BJ (cell line): ENCODE measurements at regions not wholly inside any gene's neighbourhood (a gene's known extent, or its start where the extent isn't known, plus 50 kb on each side); places are given as distances from the start of the nearest gene placed in this dataset.

Source experiments
- CTCF ChIA-PET: fragments of 350-600 bp; formaldehyde crosslinking; extraction: SDS; loops from one replicate; lab custom pipeline; 2021; ENCODE audit warnings: antibody characterized with exemption, inconsistent platforms; lab: Yijun Ruan, JAX
- POLR2A ChIA-PET: fragments of 300-600 bp; sonication (Branson Sonifier 250); formaldehyde crosslinking; extraction: SDS; loops from one replicate; lab custom pipeline; 2021; ENCODE audit warnings: antibody characterized with exemption; lab: Charles Lee
- DNase-seq: peaks from one replicate; pipeline ENCODE4 v3.0.0-alpha.2; 2011; ENCODE audit warnings: low read depth
- H3K27me3 ChIP-seq: 2 replicates; pipeline ENCODE4 v1.6.0; 2011; ENCODE audit warnings: low read length; ENCODE audit not compliant: control insufficient read depth, insufficient read depth
- H3K36me3 ChIP-seq: 2 replicates; pipeline ENCODE4 v1.5.1; 2011; ENCODE audit warnings: low read length; ENCODE audit not compliant: control insufficient read depth, insufficient read depth
- H3K4me3 ChIP-seq: 2 replicates; pipeline ENCODE4 v1.5.1; 2011; ENCODE audit warnings: low read depth, mild to moderate bottlenecking, control low read depth, low read length
- TF ChIP-seq, protein P1 (sequence below): IDR thresholded peaks from 2 replicates; pipeline ENCODE4 v1.5.1; 2011; ENCODE audit warnings: low read depth, mild to moderate bottlenecking, control low read depth, inconsistent platforms, low read length, moderate library complexity; ENCODE audit not compliant: insufficient read depth

DNA sequence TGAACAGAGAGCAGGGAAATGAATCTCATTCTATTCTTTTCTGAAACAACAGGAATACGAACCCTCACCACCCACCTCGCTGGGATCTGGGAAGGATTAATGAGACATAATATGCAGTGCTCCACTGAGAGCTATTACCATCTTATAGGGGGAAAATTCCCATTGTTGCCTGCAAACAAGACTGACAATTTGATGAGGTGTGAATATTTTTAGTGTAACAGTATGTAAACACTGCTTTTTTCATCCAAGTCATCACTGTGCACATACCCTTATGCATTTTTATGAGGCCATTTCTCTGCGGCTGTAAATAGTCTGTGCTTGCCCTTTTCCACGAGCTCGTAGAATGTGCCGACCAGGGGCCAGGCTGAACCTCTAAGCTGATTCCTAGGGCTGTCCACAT, 285.6 kb upstream of the CPEB2 start:
- ChIA-PET POLR2A (no interaction called here), CTCF (interaction anchor here (1.9 kb wide), 1 partner anchor 1061 kb away, joined by 7 read pairs; no protein-coding TSS in a partner anchor)
- Histone ChIP-seq H3K4me3 (no peak overlapping the region), H3K36me3 (no peaks in the 10 kb centered on the region), H3K27me3 (no peaks in the 10 kb centered on the region)
- TF ChIP-seq, protein P1, sequence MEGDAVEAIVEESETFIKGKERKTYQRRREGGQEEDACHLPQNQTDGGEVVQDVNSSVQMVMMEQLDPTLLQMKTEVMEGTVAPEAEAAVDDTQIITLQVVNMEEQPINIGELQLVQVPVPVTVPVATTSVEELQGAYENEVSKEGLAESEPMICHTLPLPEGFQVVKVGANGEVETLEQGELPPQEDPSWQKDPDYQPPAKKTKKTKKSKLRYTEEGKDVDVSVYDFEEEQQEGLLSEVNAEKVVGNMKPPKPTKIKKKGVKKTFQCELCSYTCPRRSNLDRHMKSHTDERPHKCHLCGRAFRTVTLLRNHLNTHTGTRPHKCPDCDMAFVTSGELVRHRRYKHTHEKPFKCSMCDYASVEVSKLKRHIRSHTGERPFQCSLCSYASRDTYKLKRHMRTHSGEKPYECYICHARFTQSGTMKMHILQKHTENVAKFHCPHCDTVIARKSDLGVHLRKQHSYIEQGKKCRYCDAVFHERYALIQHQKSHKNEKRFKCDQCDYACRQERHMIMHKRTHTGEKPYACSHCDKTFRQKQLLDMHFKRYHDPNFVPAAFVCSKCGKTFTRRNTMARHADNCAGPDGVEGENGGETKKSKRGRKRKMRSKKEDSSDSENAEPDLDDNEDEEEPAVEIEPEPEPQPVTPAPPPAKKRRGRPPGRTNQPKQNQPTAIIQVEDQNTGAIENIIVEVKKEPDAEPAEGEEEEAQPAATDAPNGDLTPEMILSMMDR = no peak
- DNase-seq = no peak

DNA sequence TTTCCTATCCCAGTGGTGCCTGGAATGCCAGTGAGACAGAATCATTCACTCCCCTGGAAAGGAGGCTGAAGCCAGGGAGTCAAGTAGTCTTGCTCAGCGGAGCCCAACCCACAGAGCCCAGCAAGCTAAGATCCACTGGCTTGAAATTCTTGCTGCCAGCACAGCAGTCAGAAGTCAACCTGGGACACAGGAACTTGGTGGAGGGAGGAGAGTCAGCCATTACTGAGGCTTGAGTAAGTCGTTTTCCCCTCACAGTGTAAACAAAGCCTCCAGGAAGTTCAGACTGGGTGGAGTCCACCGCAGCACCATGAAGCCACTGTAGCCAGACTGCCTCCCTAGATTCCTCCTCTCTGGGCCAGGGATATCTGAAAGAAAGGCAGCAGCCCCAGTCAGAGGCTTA, 283.2 kb upstream of the CPEB2 start:
- Histone ChIP-seq H3K36me3 (no peaks in the 10 kb centered on the region), H3K27me3 (no peaks in the 10 kb centered on the region), H3K4me3 (no peak overlapping the region)
- TF ChIP-seq, protein P1 = no peak
- no peak for DNase-seq
- POLR2A ChIA-PET = no interaction called here
- CTCF ChIA-PET = no interaction called here

DNA sequence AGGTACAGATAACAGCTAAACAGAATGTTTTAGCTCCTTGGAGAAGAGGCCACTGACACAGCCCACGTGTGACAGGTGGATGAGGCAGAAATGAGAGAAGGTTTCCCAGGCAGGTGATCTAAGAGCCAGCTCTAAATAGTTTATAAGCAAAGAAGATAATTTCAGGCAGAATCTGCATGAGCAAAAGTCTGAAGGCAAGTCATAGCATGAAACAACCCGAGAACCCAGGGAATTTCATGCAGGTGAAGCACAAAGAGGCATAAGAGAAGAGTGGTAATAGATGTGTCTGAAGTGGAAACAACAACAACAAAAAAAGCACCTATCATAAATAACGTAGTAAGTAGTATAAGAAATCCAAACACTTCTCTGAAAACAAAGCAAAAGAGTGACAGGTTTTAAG, 275.8 kb upstream of the CPEB2 start:
- POLR2A ChIA-PET = no interaction called here

DNA sequence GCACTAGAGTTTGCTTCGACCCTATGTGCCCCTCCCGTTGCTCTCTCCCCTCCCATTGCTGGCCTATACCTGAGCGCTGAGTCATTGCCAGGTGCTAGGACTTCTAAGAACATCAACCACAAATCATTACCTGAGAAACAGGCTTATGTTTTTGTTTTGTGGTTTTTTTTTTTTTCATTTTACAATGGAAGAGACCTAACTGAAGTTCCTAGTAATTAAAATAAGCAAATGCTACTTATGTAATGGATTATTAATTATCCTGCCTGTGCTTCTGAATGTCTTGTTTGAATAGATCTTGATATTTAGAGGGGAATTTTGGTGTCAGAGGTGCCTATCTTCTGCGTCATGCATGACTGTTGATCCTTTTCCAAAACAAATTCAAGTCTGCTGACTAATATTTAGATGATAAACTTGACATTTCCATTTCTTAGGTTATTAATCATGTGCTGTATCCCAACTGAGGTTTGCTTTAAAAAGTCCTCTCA, 275.4 kb upstream of the CPEB2 start:
- H3K4me3 ChIP-seq = no peak overlapping the region
- POLR2A ChIA-PET = no interaction called here
- DNase-seq = no peak
- H3K36me3 ChIP-seq = no peaks in the 10 kb centered on the region
- no peaks in the 10 kb centered on the region for H3K27me3 ChIP-seq
- CTCF ChIA-PET = no interaction called here
- TF ChIP-seq, protein P1 = no peak

More for the DNA sequence above, 275.8 kb upstream of the CPEB2 start:
- Histone ChIP-seq H3K27me3 (no peaks in the 10 kb centered on the region), H3K4me3 (no peak overlapping the region), H3K36me3 (no peaks in the 10 kb centered on the region)
- DNase-seq = no peak
- CTCF ChIA-PET = no interaction called here
- TF ChIP-seq, protein P1 = no peak

DNA sequence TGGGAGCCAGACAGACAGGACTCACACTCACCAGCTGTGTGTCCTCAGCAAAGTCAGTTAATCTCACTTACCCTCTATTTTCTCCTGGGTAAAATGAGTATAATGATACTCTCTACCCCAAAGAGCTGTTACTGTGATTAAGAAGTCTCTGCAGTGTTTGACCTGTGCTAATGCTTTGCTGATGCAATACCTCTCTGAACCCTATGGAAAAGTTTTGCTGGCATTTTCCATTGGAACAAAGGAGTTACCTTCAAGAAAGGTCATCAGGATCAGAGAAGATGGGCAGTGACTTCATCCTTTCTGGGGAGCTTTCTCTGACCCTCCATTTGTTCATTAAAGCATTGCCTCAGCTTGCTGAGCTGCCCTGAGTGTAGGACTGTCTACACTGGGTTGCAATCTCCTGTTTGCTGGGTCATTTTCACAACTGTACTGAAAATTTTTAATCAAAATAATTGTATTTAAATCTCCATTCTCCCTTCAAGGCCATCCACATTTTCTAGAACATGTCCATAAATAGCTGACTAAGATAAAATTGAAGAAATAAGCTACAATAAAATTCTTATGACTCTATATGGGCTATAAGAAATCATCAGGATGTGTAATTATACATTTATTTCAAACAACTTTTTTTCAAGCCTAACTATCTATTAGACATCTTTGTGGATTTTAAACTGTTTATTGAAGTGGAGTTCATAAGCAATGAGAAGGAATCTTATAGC, 272.8 kb upstream of the CPEB2 start:
- ChIA-PET CTCF (no interaction called here), POLR2A (no interaction called here)
- Histone ChIP-seq H3K4me3 (no peak overlapping the region), H3K36me3 (no peaks in the 10 kb centered on the region), H3K27me3 (no peaks in the 10 kb centered on the region)
- no peak for DNase-seq
- TF ChIP-seq, protein P1 = no peak
